B cell (primary cell): ENCODE measurements at regions not wholly inside any gene's neighbourhood (a gene's known extent, or its start where the extent isn't known, plus 50 kb on each side); places are given as distances from the start of the nearest gene placed in this dataset.

Source experiments
- ATAC-seq: fragments of 200-7000 bp; cut with Tn5 transposase; one replicate; pipeline ENCODE4 v1.10.0; 2021; ENCODE audit warnings: low read depth, mild to moderate bottlenecking, moderate number of reproducible peaks, moderate library complexity
- CTCF ChIA-PET: fragments of 350-600 bp; sonication (Branson Sonifier 250); formaldehyde crosslinking; loops from one replicate; lab custom pipeline; 2021; ENCODE audit warnings: antibody characterized with exemption, inconsistent platforms; lab: Charles Lee
- POLR2A ChIA-PET: fragments of 350-600 bp; sonication (Branson Sonifier 250); formaldehyde crosslinking; loops from one replicate; lab custom pipeline; 2021; ENCODE audit warnings: antibody characterized with exemption; lab: Charles Lee
- DNase-seq: peaks from one replicate; pipeline ENCODE4 v3.0.0; 2013
- H2AFZ ChIP-seq: 2 replicates; pipeline ENCODE4 v1.6.1; 2012; ENCODE audit warnings: mild to moderate bottlenecking, low read depth, low read length; ENCODE audit not compliant: insufficient read depth, poor library complexity, severe bottlenecking
- H3K27ac ChIP-seq, 2 donors: 1 replicate in 1 of 2; 2 replicates in 1 of 2; pipeline ENCODE4 v1.5.1; 2012 to 2013; ENCODE audit warnings: low read length in 2 of 2, mild to moderate bottlenecking in 2 of 2, moderate library complexity in 1 of 2
- H3K27me3 ChIP-seq, 4 experiments: fragments of 200-600 bp in 1 of 4; sonication (generic) in 1 of 4; replicated peaks in 1 of 4; 1 replicate in 2 of 4; 2 replicates in 2 of 4; pipeline versions ENCODE4 v1.6.1 to v1.7.0; 2013 to 2016; ENCODE audit warnings: low read length in 3 of 4, mild to moderate bottlenecking in 2 of 4, mixed read lengths in 1 of 4, moderate library complexity in 1 of 4; ENCODE audit not compliant: insufficient read depth in 4 of 4, control insufficient read depth in 3 of 4; ENCODE audit errors: control extremely low read depth in 1 of 4
- H3K36me3 ChIP-seq, 2 experiments: replicated peaks in 1 of 2; 1 replicate in 1 of 2; 2 replicates in 1 of 2; pipeline versions ENCODE4 v1.6.1 to v1.7.1; 2013; ENCODE audit warnings: low read length in 1 of 2; ENCODE audit not compliant: insufficient read depth in 2 of 2, control insufficient read depth in 1 of 2; ENCODE audit errors: control extremely low read depth in 1 of 2, extremely low read depth in 1 of 2
- H3K4me1 ChIP-seq, 2 donors: fragments of 200-600 bp in 1 of 2; sonication (generic) in 1 of 2; 1 replicate in 1 of 2; 2 replicates in 1 of 2; pipeline versions ENCODE4 v1.5.1 to v1.6.1; 2013 to 2017; ENCODE audit warnings: low read length in 2 of 2; ENCODE audit not compliant: control insufficient read depth in 2 of 2, insufficient read depth in 2 of 2
- H3K4me2 ChIP-seq: replicated peaks from 2 replicates; pipeline ENCODE3; 2012; ENCODE audit warnings: mild to moderate bottlenecking, low read depth, low read length; ENCODE audit not compliant: poor library complexity, severe bottlenecking
- H3K4me3 ChIP-seq, 5 experiments: fragments of 200-600 bp in 1 of 5; sonication (generic) in 1 of 5; 1 replicate in 3 of 5; 2 replicates in 2 of 5; pipeline versions ENCODE4 v1.5.1 to v1.7.0; 2011 to 2016; ENCODE audit warnings: low read length in 4 of 5, mild to moderate bottlenecking in 4 of 5, low read depth in 2 of 5, control low read depth in 1 of 5, moderate library complexity in 1 of 5; ENCODE audit not compliant: insufficient read depth in 1 of 5; ENCODE audit errors: control extremely low read depth in 1 of 5, extremely low read depth in 1 of 5
- H3K79me2 ChIP-seq: fragments of 200-600 bp; sonication (generic); one replicate; pipeline ENCODE4 v1.6.0; 2016; ENCODE audit warnings: low read length; ENCODE audit not compliant: control insufficient read depth, insufficient read depth
- H3K9ac ChIP-seq: fragments of 200-600 bp; sonication (generic); 2 replicates; pipeline ENCODE4 v1.6.1; 2017; ENCODE audit warnings: mild to moderate bottlenecking, low read length, moderate library complexity
- H3K9me3 ChIP-seq, 3 donors: one replicate each; pipeline versions ENCODE4 v1.6.1 to v1.7.1; 2013; ENCODE audit warnings: low read length in 2 of 3; ENCODE audit not compliant: control insufficient read depth in 2 of 3, insufficient read depth in 1 of 3; ENCODE audit errors: control extremely low read depth in 1 of 3
- H4K20me1 ChIP-seq: 2 replicates; pipeline ENCODE4 v1.6.0; 2012; ENCODE audit warnings: mild to moderate bottlenecking, low read length; ENCODE audit not compliant: insufficient read depth, control insufficient read depth, poor library complexity, severe bottlenecking
- H3K27ac Mint-ChIP-seq: one replicate; pipeline ENCODE4 v1.8.0; 2021; ENCODE audit warnings: mixed read lengths
- H3K27me3 Mint-ChIP-seq: one replicate; pipeline ENCODE4 v1.8.0; 2021; ENCODE audit warnings: mixed read lengths
- H3K4me1 Mint-ChIP-seq: one replicate; pipeline ENCODE4 v1.8.0; 2021; ENCODE audit warnings: mixed read lengths
- H3K4me3 Mint-ChIP-seq: one replicate; pipeline ENCODE4 v1.8.0; 2021; ENCODE audit warnings: mixed read lengths
- H3K9me3 Mint-ChIP-seq: one replicate; pipeline ENCODE4 v1.8.0; 2022; ENCODE audit warnings: mixed read lengths; ENCODE audit not compliant: insufficient read depth
- EZH2 ChIP-seq: IDR thresholded peaks from 2 replicates; pipeline ENCODE4 v1.6.1; 2012; ENCODE audit warnings: borderline replicate concordance, low read depth, mild to moderate bottlenecking, moderate library complexity, low read length; ENCODE audit not compliant: insufficient read depth, poor library complexity, severe bottlenecking
- WGBS: methylation state at CpG from one replicate; pipeline ENCODE4 v1.1.5; 2013; ENCODE audit warnings: missing lambda C conversion rate; ENCODE audit not compliant: insufficient coverage; 5-methylcytosine and 5-hydroxymethylcytosine counted together
- intact Hi-C: fragments of 100-400 bp; cut with micrococcal nuclease; formaldehyde crosslinking; loops from one replicate; pipeline ENCODE4 v1.10.0; 2022
- TF ChIP-seq, protein P1 (sequence below): fragments of 200-600 bp; IDR thresholded peaks from one replicate; pipeline ENCODE4 v1.8.0; 2022; ENCODE audit warnings: antibody characterized with exemption, mild to moderate bottlenecking

GRCh38 chr5:84779186-84779585 is 394.5 kb upstream of the EDIL3 start:
- H3K79me2 ChIP-seq = no peaks in the 10 kb centered on the region
- WGBS = 60% methylated on average over 1 of the region's 2 CpGs
- intact Hi-C loops = no loop called here
- H3K4me3 ChIP-seq = no peak overlapping the region
- Mint-ChIP-seq H3K27me3 (no peaks in the 10 kb centered on the region), H3K4me1 (no peaks in the 10 kb centered on the region), H3K9me3 (no peaks in the 10 kb centered on the region), H3K27ac (no peak overlapping the region), H3K4me3 (no peak overlapping the region)
- no peaks in the 10 kb centered on the region for H3K4me1 ChIP-seq
- H3K9ac ChIP-seq = no peak overlapping the region
- no peaks in the 10 kb centered on the region for H3K27me3 ChIP-seq
- no peak for TF ChIP-seq EZH2
- TF ChIP-seq, protein P1, sequence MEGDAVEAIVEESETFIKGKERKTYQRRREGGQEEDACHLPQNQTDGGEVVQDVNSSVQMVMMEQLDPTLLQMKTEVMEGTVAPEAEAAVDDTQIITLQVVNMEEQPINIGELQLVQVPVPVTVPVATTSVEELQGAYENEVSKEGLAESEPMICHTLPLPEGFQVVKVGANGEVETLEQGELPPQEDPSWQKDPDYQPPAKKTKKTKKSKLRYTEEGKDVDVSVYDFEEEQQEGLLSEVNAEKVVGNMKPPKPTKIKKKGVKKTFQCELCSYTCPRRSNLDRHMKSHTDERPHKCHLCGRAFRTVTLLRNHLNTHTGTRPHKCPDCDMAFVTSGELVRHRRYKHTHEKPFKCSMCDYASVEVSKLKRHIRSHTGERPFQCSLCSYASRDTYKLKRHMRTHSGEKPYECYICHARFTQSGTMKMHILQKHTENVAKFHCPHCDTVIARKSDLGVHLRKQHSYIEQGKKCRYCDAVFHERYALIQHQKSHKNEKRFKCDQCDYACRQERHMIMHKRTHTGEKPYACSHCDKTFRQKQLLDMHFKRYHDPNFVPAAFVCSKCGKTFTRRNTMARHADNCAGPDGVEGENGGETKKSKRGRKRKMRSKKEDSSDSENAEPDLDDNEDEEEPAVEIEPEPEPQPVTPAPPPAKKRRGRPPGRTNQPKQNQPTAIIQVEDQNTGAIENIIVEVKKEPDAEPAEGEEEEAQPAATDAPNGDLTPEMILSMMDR = no peak
- H3K4me2 ChIP-seq = no peak overlapping the region
- H3K36me3 ChIP-seq = no peaks in the 10 kb centered on the region
- DNase-seq (no peak), ATAC-seq (no peak)
- H3K27ac ChIP-seq = no peak overlapping the region
- POLR2A ChIA-PET = no interaction called here
- H2AFZ ChIP-seq = no peak overlapping the region
- no peaks in the 10 kb centered on the region for H4K20me1 ChIP-seq
- H3K9me3 ChIP-seq = no peaks in the 10 kb centered on the region
- CTCF ChIA-PET = no interaction called here

GRCh38 chr5:84764227-84764626 is 379.5 kb upstream of the EDIL3 start:
- CTCF ChIA-PET = no interaction called here

More at GRCh38 chr5:84764227-84764626, 379.5 kb upstream of the EDIL3 start:
- Mint-ChIP-seq H3K9me3 (no peaks in the 10 kb centered on the region), H3K27me3 (no peaks in the 10 kb centered on the region), H3K4me1 (no peaks in the 10 kb centered on the region), H3K4me3 (no peak overlapping the region), H3K27ac (no peak overlapping the region)
- H3K4me3 ChIP-seq = no peak overlapping the region
- H3K27me3 ChIP-seq = no peaks in the 10 kb centered on the region
- DNase-seq (no peak), ATAC-seq (no peak)
- H3K9me3 ChIP-seq = peaks cover 0 to 3% (median 0%) of the 10 kb centered on the region in 3 donors
- no peaks in the 10 kb centered on the region for H3K36me3 ChIP-seq
- 86% methylated on average over 2 of the region's 4 CpGs for WGBS
- intact Hi-C loops = no loop called here
- H3K4me1 ChIP-seq = no peaks in the 10 kb centered on the region
- no peak overlapping the region for H3K9ac ChIP-seq
- H3K27ac ChIP-seq = no peak overlapping the region
- no peak for TF ChIP-seq EZH2
- TF ChIP-seq, protein P1 = no peak
- no peak overlapping the region for H2AFZ ChIP-seq
- no peak overlapping the region for H3K4me2 ChIP-seq
- H3K79me2 ChIP-seq = no peaks in the 10 kb centered on the region
- POLR2A ChIA-PET = no interaction called here
- no peaks in the 10 kb centered on the region for H4K20me1 ChIP-seq
